GM12891 (cell line): ENCODE measurements at regions not wholly inside any gene's neighbourhood (a gene's known extent, or its start where the extent isn't known, plus 50 kb on each side); places are given as distances from the start of the nearest gene placed in this dataset.

ENCODE experiments used
- DNase-seq: peaks from one replicate; pipeline ENCODE4 v3.0.0; 2011; ENCODE audit warnings: low spot score; ENCODE audit not compliant: insufficient read length
- FAIRE-seq: peaks from 2 replicates; lab custom pipeline; 2011; peaks lifted over from hg19 to GRCh38; lab: Jason Lieb, UNC
- PAX5 ChIP-seq: IDR thresholded peaks from 2 replicates; pipeline ENCODE4 v1.6.1; 2011; ENCODE audit warnings: low read length, moderate library complexity, mild to moderate bottlenecking; ENCODE audit not compliant: insufficient read depth, severe bottlenecking
- POLR2A ChIP-seq: IDR thresholded peaks from 2 replicates; pipeline ENCODE4 v1.6.1; 2011; ENCODE audit warnings: low read depth, low read length, control low read depth
- POLR2AphosphoS5 ChIP-seq: IDR thresholded peaks from 2 replicates; pipeline ENCODE4 v1.6.1; 2011; ENCODE audit warnings: low read depth, low read length, control low read depth
- POU2F2 ChIP-seq: IDR thresholded peaks from 2 replicates; pipeline ENCODE4 v1.6.1; 2011; ENCODE audit warnings: low read depth, mild to moderate bottlenecking, control low read depth, low read length, moderate library complexity
- SPI1 ChIP-seq: IDR thresholded peaks from 2 replicates; pipeline ENCODE4 v1.6.1; 2011; ENCODE audit warnings: low read depth, low read length, control low read depth
- TAF1 ChIP-seq: IDR thresholded peaks from 2 replicates; pipeline ENCODE4 v1.6.1; 2011; ENCODE audit warnings: low read depth, low read length, control low read depth

DNA sequence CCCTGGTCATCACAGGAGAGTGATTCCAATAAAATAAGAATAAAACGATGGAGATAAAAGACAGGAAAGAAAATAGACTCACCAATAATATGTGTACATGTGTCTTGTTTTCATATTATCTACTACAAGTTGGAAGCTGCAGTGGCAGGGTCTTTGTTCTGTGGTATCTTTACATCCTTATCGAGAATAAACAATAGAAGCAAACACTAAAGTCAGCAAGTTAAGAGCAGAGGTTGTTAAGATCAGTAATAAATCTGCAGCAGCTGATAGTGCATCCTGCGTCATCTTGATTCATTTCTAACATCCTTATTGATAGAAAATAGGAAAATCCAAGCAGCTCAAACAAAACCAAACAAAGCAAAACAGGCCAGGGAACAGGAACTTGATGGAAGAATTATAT lies 107.4 kb downstream of the RPS29 start:
- no peak for TF ChIP-seq SPI1
- no peak for TF ChIP-seq POLR2A
- no peak for TF ChIP-seq POLR2AphosphoS5
- TF ChIP-seq POU2F2 = no peak
- TF ChIP-seq PAX5 = no peak
- no peak for TF ChIP-seq TAF1
- FAIRE-seq (no peak), DNase-seq (no peak)

DNA sequence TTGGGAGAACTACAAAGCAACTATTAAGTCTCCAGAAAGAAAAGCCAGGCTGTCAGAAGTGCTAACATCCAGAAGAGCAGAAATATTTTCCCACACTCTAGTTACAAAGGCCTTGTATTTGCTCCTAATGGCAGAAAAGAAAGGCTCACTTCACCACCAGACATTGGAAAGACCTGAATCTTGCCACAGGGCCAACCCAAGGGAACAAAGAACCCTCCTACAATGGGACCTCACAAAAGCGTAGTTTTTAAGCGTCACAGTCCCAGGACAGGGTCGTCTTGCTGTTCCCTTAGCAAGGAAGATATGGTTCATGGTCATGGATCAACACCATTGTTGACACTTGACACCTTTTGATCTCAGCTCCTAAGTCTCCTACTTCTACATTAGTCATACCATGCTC lies 119.1 kb downstream of the RPS29 start:
- no peak for DNase-seq
- FAIRE-seq = no peak
- no peak for TF ChIP-seq POU2F2
- no peak for TF ChIP-seq POLR2A
- TF ChIP-seq PAX5 = no peak
- no peak for TF ChIP-seq TAF1
- no peak for TF ChIP-seq SPI1
- no peak for TF ChIP-seq POLR2AphosphoS5

DNA sequence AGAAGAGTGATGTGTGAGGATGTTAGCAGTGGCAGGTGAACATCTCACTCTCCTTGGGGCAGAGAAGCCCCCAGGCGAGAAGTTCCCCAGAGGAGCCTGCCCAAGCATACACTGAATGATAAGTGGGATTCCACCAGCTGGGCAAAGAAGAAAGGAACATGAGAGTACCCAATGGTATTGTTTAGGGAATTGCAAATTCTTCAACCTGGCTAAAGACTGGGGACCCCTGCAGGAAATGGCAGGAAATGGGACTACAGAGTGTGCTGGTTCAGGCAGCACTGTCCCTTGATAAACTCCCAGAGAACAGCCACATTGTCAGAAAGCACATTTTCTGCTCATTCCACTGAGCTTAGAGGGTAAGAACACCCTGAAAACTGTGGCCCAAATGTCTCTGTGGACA lies 121.3 kb downstream of the RPS29 start:
- DNase-seq = no peak
- TF ChIP-seq PAX5 (no peak), POLR2AphosphoS5 (no peak), TAF1 (no peak), SPI1 (no peak), POU2F2 (no peak), POLR2A (no peak)
- FAIRE-seq = no peak

DNA sequence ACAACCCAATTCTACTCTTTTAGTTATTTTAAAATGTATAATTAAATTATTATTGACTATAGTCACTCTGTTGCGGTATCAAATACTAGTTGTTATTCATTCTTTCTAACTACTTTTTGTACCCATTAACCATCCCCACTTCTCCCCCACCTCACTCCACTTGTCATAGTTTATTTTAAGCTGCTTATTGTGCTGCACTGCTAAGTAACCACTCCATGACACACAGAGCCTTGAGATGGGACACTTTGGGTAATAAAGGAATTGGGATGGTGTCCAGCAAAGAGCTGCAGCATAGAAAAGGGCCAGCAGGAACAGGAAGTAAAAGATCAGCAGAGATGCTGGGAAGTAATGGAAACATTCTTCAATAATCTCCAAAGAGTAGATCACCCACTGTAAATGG lies 123.0 kb downstream of the RPS29 start:
- no peak for FAIRE-seq
- TF ChIP-seq SPI1 (no peak), PAX5 (no peak), TAF1 (no peak), POU2F2 (no peak), POLR2AphosphoS5 (no peak), POLR2A (no peak)
- DNase-seq = no peak

DNA sequence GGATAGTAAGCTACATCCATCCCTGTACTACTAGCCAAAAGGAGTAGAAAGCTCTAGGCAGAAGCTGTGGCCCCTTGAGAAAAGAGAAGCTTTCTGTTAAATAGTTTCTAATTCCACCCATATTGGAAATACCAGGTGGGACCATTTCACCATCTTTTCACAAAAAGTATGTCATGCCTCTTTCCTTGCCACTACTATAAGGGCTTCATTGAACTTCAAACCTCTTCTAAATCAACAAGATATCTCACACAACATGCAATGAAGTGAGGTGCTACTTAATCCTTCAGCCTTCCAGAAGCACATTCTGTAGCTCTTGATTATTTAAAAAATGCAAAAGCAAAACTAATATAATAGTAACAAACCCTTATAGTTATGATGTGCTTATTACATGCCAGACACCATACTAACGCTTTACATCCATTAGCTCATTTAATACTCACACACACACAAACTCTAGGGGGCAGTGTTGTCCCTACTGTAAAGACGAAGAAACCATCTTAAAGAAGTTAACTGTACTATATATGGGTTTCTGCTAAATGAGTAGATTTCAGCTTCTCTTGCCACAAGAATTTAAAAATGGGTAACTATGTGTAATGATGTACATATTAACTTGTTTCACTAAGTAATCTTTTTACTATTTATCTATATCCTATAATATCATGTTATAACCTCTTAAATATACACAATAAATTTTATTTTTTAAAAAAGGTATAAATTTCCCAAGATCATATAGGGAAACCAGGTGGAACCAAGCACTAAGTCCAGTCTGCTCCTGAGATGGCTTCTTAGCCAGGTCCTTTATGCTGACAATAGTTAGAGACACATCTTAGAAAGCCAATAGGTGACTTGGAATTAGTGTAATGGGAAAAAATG lies 124.4 kb downstream of the RPS29 start:
- TF ChIP-seq PAX5 (no peak), POLR2A (no peak), POLR2AphosphoS5 (no peak)
- FAIRE-seq (peak; percentile 80), DNase-seq (peak; percentile 8)

DNA sequence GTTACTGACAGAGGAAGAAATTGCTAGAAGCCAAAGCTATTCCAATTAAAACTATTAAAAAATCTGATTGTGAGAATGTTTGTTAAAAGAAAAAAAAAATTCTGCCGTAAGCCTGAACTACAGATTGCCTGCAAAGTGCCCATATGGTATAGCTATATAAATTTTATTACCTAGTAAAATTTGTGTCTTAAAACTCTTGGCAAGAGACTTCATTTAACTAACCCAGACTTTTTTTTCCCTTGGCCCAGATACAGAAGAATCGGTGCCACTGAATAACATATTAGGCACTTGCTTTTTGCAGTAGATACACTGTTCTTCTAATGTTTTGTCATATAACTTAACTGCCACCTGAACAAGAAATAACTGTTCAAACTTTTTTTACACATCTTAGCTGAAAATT lies 125.5 kb downstream of the RPS29 start:
- TF ChIP-seq POU2F2 = no peak
- no peak for TF ChIP-seq SPI1
- no peak for TF ChIP-seq POLR2AphosphoS5
- FAIRE-seq = no peak
- no peak for DNase-seq

DNA sequence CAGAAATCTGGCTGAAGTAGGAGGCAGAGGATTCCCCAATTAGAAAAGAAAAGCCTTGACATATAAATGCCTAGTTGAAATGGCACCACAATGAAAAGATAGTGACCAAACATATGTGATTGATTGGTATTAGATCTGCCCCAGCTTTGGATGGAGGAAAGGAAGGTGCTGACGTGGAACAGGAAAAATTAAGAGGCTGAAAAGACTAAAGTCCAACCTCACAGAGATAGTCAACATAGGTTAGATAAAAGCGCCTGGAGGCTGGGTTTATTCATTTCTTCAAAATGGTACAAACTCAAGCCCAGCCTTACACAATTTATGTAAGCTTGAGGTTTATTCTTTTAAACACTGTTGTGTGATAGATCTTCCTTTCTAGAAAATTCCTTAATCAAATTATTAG lies 129.6 kb downstream of the RPS29 start:
- FAIRE-seq = no peak
- TF ChIP-seq TAF1 (no peak), POLR2AphosphoS5 (no peak), POU2F2 (no peak), PAX5 (no peak), SPI1 (no peak), POLR2A (no peak)

DNA sequence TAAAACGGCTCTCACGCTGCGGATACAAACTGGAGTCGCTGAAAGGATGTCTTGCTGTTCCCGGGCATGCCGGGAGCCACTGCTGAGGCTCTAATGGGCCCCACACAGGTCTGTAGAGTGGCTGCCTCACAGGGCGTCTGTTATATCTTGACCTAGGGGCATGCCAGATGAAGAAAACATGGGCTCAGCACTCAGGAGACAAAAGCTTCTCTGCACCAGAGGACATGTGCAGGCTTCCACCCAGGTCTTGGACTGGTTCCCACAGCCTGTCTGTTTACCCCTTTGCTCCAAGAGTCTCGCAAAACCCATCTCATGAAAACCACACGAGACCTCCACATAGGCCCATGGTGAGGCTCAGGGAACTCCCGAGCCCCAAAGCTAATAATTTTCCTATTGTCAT lies 134.2 kb downstream of the RPS29 start:
- TF ChIP-seq POU2F2 (no peak), POLR2A (no peak), POLR2AphosphoS5 (no peak), TAF1 (no peak), PAX5 (no peak), SPI1 (no peak)
- no peak for DNase-seq
- no peak for FAIRE-seq

More for the DNA sequence above, 129.6 kb downstream of the RPS29 start:
- no peak for DNase-seq

DNA sequence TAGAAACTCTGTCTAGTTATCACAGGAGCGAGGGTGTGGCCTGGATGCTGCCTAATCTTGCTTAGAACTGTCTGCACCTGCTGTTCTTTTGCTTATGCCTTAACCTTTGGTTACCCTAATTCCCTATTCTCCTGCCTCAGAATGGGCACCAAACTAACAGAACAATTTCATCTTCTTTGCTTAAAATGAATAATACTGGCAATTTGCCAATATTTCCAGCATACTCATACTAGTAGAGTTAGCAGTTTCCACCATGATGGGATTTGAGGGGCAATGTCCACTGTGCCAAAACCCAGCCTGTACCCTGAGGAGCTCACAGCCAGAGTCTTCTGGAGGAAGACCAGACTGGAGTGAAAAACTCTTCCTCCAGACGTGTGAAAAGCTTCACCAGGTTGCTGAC lies 136.4 kb downstream of the RPS29 start:
- DNase-seq = no peak
- no peak for TF ChIP-seq SPI1
- no peak for TF ChIP-seq POLR2A
- TF ChIP-seq TAF1 = no peak
- no peak for TF ChIP-seq POU2F2
- no peak for TF ChIP-seq POLR2AphosphoS5
- TF ChIP-seq PAX5 = no peak
- FAIRE-seq = no peak

DNA sequence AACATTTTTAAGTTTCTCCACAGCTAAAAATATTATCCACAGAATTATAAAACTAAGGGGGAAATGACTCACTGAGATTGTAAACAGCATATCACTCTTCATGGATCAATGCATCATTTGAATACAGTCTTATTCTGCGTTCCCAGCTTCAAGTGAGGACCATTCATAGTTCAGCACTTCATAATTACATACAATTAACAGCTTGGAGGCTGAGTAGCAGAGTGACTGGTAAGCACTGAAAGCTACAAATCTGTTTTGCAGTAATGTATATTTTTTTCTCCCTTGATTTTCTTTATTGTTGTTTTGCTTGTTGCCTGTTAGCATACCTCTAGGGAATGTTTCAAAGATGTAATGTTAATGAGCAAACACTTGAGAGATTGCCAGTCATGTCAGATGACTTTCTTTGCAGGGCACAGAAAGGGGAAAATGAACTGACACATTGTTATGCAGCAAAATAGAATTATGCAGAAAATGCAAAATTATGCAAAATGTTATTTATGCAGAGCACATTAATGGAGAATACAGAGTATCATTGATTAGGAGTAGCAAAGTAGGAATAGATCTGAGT lies 138.6 kb downstream of the RPS29 start:
- no peak for FAIRE-seq
- DNase-seq = no peak
- TF ChIP-seq SPI1 = no peak
- no peak for TF ChIP-seq PAX5
- TF ChIP-seq POLR2A = no peak
- TF ChIP-seq POLR2AphosphoS5 = no peak
- TF ChIP-seq TAF1 = no peak
- no peak for TF ChIP-seq POU2F2
